Midbrain (tissue), 1 donor: ENCODE measurements at regions not wholly inside any gene's neighbourhood (a gene's known extent, or its start where the extent isn't known, plus 50 kb on each side); places are given as distances from the start of the nearest gene placed in this dataset.

ENCODE experiments used
- DNase-seq: peaks from one replicate; lab custom pipeline; 2025; lab: John Stamatoyannopoulos, UW

DNA sequence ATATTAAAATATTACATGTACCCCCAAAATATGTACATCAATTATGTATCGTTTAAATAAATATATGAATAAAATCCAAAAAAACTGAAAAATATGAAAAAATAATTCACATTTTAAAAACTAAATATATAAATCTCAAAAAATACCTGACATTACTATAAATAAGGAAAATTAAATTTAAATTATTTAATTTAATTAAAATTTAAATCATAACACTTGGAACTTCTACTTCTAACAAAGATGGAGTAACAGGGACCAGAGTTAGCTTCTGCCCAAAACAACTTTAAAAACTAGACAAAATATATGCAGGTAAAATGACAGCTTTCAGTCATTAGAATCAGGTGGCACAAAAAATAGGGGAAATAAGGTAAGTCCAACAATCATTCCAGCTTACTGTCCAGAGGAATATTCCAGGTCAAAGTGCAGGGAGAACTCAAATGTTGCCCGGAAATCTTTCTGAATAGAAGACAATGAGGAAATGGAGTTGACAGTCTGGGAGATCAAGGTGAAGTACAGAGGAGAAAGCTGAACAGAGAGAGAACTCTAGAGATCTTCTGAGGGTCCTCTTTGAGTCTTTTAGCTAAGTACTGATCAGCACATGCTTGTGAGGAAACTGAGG lies 207.7 kb upstream of the ATP11B start:
- no peak for DNase-seq

DNA sequence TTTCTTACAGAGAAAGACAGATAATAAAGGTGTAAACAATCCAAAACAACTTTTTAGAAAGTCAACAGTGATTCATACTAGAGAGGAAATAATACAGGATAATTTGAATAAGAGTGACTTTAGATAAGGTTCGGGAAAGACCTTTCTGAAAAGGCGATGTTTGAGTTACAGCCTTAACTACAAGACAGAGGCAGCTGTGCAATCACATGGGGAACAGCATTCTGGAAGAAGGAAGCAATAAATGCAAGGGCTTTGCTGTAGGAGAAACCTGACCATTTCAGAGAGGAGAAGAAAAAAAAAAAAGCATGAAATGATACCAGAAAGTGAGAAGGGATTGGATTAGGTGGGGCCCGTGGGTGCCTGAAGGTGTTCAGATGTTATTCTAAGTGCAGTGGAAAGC lies 200.6 kb upstream of the ATP11B start:
- DNase-seq, result no peak

DNA sequence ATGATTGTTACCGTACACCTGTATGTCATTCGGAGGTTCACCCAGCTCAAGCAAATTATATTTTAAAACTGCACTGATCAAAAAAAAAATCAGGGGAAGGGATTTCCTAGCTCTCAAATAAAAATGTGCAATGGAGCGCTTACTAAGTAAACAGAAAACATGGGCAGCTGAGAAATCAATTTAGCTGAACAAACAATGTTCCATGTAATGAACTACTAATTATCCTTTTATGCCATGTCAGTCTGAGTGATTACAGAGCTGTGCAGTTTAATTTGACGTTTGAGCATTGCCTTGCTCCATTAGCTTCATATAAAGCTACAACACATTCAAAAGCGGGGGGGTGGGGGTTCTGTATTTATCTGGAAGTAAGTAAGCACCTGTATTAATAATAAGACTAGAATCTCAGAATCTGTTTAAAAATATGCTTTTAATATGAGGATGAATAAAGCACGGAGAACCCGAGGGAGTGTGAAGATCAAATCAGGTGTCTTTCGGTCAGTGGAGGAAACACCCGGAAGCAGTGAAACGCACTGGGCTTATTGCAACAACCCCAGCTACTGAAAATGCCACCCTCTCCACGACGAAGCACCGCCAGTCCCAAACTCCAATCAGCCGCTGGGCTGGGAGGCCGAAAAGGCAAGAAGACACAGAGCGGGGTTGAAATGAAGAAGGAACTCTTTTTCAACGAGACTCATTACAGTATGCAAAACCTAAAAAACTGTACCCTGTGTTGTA lies 196.5 kb upstream of the ATP11B start:
- DNase-seq, result no peak

DNA sequence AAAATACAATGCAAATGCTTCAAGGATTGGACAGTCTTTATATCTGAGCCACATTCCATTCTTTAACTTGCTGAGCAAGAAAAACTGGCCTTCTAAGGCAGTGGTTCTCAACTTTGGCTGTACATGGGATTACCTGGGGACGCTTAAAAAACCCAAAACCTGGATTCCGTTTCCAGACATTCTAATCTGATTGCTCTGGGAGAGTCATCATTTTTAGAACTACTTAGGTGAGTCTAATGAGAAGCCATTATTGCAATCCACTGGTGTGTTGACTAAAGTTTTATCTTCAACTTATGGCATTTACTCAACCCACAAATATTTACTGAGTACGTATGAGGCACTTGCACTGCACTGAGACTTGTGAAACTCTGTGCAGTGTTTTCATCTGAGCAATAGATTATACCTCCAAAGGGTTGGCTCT lies 195.7 kb upstream of the ATP11B start:
- DNase-seq, result no peak

DNA sequence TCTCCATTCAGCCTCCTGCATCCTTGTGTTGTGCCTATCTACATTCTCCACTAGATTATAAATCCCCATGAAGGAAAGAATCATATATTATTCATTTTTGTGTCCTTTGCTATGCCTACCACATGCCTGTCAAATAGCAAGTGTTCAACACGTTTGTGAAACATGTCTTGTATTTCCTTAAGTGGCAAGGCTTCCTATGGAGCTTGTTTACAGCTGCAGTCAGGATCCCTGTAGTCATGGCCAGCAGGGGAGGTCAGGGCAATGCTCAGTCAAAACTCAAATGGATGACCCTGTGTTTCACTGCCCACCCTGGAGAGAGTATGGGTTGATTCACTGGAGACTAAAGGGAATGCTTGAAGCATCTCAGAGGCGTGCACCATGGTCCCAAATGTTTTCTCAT lies 191.7 kb upstream of the ATP11B start:
- no peak for DNase-seq

DNA sequence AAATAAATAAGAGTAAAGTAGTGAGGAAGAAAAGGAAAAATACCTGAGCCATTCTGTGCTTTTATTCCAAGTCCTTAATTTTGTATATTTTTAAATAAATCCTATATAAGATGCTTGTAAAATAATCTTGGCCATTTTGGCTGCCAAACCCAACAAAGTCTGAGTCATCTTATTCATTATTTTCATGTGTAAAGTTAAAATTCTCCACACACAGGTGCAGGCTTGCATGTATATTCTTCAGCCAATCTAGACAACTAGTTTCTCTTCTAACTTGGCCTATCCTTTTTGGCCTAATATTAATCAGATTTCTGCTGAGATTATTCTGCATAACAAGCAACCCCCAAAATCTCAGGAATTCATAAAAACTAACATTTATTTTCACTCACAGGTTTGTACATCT lies 189.8 kb upstream of the ATP11B start:
- no peak for DNase-seq

DNA sequence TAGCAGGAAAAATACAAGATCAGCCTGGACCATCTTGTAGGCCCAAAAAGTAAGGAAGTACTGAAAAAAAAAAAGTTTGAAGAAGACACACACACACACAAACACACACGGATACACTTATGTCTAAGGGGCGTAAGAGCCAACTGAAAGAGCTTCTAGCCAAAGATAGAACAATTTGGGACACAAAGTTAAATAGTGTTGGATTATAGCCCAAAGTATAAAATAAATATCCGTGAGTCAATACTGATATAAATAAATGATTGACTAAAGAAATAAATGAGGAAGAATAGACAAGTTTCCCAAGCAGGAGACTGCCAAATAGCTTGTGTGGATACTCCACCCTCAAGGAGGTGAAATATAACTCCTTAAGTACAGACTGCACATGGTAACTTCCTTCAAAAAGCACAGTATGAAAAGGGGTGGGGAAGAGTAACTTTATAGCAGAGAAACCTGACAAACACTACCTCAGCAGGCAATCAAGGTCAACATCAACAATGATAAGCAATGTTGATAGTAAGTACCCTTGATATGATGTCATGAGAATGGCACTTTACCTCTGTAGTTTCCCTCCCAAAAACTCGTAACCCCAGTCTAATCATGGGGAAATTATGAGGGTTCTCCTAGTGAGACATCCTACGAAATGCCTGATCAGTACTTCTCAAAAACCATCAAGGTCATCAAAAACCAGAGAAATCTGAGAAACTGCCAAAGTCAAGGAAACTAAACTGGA lies 187.3 kb upstream of the ATP11B start:
- DNase-seq, result no peak

DNA sequence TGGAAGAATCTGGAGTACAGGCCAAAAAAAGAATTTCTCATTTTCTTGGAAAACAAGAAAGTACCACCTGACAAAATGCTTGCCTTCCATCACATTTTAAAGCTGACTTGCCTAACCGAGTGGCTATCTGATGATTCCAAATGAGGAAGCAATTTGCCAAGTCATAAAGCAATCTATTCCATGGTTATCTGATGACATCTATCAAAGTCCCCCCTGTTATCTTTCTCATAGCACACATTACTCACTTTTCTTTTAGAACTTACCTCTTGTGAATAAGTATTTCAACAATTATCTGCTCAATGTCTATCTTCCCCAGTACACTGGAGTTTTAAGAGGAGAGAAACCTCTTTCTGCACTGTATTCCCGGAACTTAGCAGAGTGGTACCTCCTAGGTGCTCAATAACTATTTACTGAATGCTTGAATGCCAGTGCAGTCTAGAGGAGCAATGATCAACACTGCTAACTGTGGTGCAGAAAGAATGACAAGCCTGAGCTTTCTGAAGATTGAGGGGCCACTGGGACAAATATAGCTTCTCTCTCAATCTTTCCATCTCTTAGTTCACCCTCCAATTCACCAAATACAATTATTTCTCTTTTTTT lies 186.3 kb upstream of the ATP11B start:
- no peak for DNase-seq

DNA sequence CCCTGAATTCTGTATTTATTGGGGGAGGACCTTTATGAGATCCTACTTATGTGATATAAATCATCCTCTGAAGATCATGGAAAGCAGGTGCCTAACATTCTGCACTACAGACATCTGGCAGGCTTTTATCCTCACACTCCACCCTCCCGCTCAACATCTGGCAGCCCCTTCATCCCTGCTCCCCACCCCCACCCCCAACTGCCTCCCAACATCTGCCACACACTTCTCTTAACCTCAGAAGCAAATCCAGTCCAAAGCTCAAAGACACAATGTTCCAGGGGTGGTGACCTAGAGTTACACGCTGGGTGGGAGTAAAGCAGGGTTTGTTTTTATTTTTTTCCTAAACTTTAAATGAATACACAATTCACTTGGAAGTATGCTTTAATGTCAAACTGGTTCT lies 184.5 kb upstream of the ATP11B start:
- DNase-seq, result no peak

DNA sequence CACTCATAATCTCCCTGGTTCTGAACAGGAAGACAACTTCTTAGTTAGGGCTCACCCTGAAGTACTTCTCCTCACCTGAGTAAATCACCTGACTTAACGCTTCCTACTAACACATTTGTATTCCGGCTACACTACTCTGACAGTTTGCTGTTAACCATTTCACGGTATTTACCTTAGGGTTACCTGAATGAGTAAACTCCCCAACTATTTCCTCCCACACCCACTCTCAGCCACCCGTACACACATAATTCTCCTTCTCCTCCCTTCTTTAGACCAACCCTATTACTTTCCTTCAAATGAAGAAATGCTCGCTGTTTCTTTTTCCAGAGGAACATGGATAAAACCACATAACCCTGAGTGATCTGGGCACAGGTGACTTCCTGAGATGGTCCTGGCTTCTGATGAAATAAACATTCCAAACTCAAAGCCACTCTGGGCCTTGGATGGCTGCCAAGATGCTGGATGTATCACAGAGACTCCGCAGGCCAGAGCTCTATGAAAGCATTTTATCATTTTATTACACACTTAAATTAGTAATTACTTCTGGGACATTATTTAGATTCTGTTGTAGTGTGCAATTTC lies 183.6 kb upstream of the ATP11B start:
- no peak for DNase-seq

DNA sequence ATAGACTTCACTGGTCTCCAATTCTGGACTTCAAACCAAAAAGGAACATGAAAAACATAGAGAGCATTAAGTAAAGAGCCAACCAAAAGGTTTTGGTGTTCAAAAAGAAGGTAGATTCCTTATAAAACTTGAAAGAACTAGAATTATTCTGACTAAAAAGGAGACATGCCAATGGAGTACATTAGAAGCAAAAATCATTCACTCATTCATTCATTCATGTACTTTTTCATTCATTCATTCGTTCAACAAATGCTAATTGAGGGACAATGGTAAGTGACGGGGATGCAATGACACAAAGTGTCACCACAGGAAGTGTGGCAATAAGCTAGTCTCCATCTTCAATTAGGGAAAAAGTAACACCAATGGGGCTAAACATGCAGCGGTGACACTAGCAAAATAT lies 181.0 kb upstream of the ATP11B start:
- no peak for DNase-seq

DNA sequence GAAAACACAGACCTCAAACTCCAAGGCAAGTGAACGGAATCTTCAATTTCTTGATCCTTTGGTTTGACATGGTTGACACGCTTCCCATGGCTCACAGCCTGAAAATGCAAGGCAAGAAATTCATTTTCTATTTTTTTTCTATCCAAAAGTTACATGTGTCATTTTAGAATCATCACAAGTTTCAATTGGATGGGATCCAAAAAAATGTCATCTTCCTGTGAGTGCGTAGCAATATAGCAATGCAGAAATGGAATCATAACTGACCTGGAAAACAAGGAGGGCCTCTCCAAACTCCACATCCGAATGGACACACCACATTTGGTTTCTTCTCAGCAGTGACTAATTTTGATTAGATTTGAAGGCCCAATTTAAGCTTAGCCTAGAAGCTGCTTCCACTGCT lies 175.8 kb upstream of the ATP11B start:
- no peak for DNase-seq

DNA sequence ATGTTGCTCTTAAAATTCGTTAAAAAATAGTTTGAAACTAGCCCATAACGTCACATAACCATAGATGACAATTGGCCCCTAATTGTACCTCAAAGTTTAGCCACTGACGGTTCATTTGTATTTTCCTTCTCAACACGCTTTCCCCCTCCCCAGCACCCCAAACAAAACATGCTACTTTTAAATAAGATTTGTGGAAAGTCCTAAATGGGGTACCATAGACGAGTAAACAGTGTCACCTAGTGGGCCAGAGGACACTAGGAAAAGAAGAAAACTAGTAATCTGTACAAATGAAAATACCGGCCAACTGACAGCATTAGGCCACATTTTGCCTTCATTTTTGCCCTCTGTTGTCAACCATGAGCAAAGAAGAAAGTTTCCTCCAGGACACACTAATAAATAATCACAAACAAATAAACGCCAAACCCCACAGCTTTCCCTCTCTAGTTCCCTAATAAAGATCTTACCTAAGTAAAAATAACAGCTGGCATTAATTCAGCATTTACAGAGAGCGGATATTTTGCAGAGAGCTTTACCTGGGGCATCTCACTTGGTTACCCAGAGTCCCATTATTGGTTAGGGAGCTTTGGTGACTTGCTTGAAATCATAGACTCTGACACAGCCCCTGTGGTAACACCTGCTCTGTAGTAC lies 175.1 kb upstream of the ATP11B start:
- peak; percentile 72 for DNase-seq

DNA sequence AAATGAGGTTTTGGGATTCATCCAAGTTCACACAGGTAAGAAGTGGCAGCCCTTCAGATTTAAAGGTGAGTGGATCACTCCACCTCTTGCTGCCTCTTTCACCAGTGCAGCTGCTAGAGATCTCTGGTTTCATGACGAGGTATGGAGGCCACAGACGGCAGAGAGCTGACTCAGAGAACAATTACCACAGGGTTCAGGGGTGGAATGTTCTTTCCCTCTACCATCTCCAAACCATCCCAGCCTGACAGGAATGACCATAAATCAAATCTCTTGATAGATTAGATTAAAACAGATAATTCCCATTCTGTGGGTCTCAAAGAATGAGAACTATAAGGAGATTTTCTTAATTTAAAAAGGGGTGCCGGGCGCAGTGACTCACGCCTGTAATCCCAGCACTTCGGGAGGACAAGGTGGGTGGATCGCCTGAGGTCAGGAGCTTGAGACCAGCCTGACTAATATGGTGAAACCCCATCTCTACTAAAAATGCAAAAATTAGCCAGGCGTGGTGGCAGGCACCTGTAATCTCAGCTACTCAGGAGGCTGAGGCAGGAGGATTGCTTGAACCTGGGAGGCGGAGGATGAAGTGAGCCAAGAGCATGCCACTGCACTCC lies 174.2 kb upstream of the ATP11B start:
- DNase-seq, result no peak

DNA sequence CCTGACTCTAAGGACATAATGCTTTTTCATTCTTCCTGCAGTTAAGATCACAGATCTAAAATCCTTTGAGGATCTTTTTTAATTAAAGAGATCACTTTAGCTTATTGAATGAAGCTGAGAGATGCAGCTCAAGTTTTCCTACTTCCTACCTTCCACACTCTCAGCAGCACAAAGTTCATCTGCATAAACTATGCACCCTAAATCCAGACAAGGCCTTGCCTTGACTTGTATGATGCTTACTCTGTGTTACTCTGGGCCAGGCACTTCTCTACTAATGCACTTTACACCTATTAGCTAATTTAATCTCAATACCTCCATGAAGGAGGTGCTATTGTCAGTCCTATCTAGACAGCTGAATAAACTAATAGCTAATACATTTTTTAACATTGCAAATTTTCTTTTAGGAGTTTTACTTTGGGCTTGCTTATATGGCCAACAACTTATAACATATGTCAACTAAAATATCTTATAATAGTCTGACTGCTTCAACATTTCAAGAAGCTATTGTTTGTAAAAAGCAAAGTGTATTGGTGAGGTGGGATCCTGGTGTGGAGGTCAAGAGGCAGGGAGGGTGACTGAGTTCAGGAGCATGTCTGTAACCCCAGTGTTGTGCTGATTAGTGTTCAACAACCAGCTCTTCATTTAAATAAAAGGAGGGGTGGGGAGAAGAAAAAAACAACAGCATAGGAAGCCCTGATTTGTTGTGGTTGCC lies 172.4 kb upstream of the ATP11B start:
- no peak for DNase-seq

DNA sequence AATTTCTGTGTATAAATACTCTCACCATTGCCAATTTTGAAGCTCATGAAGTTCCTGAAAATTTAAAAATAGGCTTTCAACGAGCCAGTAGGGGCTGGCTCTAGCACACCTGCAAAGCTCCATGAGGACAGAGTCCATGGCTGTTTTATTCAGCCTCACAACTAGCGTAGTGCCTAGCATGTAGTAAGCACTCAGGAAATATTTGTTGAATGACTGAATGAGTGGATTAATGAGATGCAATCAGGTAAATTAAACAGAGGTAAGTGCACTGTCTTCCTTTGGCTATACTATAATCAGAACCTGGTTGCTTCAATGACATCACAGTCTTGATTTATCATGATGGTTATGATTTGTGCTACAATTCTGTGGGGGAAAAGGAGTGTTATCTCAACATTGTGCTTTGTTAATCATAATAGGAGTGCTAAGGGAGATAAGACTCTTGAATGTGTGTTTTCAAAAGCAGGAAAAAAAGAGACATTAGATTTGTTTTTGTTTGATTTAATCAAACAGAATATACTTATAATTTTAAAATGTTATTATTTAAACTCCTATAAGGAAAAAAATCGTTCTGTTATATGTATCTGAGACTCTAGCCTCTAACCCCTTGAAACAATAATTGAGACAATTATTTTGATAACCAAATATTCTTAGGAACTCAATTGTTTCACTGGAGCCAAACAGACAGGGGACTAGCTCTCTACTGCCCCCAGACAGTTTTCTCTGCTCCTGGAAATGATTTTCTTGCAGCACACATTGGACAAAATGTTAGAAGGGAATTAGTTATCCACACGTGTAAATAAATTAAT lies 171.7 kb upstream of the ATP11B start:
- DNase-seq, result peak; percentile 35

DNA sequence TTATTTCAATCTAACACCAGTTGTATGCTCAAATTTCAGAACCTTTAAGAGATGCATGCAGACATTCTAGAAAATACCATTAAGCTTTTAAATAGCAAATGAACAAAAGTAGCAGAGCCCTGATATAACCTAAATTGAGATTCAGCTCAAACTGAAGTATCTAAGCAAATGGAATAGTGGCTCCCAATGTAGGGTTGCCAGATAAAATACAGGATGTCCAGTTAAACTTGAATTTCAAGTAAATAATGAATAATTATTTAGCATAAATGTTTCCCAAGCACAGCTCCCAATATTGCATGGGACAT lies 171.1 kb upstream of the ATP11B start:
- DNase-seq, result no peak

DNA sequence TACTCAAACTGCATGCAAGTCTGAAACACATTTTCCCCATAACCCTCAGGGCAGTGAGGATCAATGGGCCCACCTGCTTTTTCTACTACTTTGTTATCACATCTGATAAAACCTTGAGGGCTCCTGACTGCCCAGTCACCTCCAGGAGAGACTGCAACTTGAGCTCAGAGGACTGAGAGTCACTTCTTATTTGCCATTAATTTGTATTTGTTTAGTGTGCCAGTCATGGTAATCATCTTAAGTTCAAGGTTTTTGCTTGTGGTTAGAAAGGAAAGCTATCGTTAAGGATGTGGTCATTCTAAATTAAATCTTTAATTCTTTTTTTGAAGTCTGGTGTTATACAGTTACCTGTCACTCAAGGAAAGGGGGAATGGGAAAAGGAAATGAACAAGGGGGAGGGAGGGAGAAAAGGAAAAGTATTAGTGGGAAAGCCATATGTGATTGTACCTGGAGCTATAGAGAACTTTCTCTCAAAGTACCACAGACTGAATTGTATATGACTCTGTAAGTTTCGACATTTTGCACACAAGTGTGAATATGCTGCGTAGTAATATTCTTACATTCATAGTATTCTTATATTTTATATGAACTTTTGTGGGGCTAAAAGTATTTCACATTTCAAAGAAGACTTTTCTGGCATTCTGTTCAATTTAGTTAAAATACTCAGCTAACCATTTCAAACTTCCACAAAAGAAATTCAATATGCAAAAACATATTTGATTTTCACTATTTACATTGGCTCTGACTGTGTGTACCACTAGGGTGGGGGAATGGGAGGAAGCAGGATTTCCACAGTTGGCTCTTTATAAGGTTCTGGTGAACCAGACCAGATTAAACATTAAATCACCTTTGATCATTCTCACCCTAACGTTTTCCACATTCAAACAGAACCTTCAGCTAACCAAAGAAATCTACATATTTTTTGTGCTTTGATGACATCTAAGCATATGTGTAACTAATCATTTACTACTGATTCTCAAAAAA lies 166.5 kb upstream of the ATP11B start:
- DNase-seq, result no peak

DNA sequence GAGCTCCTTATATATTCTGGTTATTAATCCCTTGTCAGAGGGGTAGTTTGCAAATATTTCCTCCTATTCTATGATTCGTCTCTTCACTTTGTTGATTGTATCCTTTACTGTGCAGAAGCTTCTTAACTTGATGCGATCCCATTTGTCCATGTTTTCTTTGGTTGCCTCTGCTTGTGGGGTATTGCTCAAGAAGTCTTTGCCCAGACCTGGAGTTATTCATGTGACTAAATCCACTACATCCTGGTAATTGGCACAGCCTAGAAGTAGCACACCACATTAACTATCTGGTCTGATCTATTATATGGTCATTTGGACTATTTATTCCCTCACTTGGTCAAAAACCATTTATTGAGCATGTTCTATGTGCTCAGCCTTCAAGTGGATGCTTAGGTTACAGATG lies 164.8 kb upstream of the ATP11B start:
- DNase-seq, result no peak
